Tibial nerve (tissue), 4 donors: ENCODE measurements at regions not wholly inside any gene's neighbourhood (a gene's known extent, or its start where the extent isn't known, plus 50 kb on each side); places are given as distances from the start of the nearest gene placed in this dataset.

Experiments
- DNase-seq, 2 donors: peaks; one replicate each; pipeline ENCODE4 v3.0.0-alpha.2; 2019; ENCODE audit warnings: low spot score in 2 of 2
- H3K27ac ChIP-seq, 4 donors: fragments of 200-600 bp; sonication (generic) in 3 of 4; one replicate each; pipeline ENCODE4 v1.5.1; 2017 to 2019; ENCODE audit warnings: mild to moderate bottlenecking in 1 of 4
- H3K27me3 ChIP-seq, 2 donors: fragments of 200-600 bp; sonication (generic) in 1 of 2; one replicate each; pipeline versions ENCODE4 v1.5.1 to v1.6.0; 2017 to 2019
- H3K36me3 ChIP-seq, 3 donors: fragments of 200-600 bp; sonication (generic); one replicate each; pipeline ENCODE4 v1.5.1; 2018 to 2019
- H3K4me1 ChIP-seq, 4 donors: fragments of 200-600 bp; sonication (generic) in 3 of 4; one replicate each; pipeline ENCODE4 v1.5.1; 2017 to 2019
- H3K4me3 ChIP-seq, 4 donors: fragments of 200-600 bp; sonication (generic) in 3 of 4; one replicate each; pipeline ENCODE4 v1.5.1; 2017 to 2019; ENCODE audit warnings: mild to moderate bottlenecking in 1 of 4, moderate library complexity in 1 of 4
- H3K9me3 ChIP-seq, 4 donors: fragments of 200-600 bp; sonication (generic) in 3 of 4; one replicate each; pipeline ENCODE4 v1.5.1; 2017 to 2019
- CTCF ChIP-seq, 5 experiments: fragments of 200-600 bp in 3 of 5; fragments of 450-650 bp in 2 of 5; sonication (generic) in 3 of 5; IDR thresholded peaks; one replicate each; pipeline ENCODE4 v1.5.1; 2016 to 2019; ENCODE audit warnings: antibody characterized with exemption in 5 of 5, mild to moderate bottlenecking in 3 of 5, moderate library complexity in 2 of 5
- EP300 ChIP-seq, 2 donors: sonication (generic); formaldehyde crosslinking; IDR thresholded peaks; one replicate each; pipeline ENCODE4 v1.6.1; 2017; ENCODE audit warnings: antibody characterized with exemption in 2 of 2, mild to moderate bottlenecking in 1 of 2
- POLR2A ChIP-seq, 2 donors: fragments of 450-650 bp; IDR thresholded peaks; one replicate each; pipeline ENCODE4 v1.6.1; 2017; ENCODE audit warnings: antibody characterized with exemption in 2 of 2, mild to moderate bottlenecking in 2 of 2, moderate library complexity in 2 of 2
- WGBS, 2 donors: methylation state at CpG; one replicate each; pipeline ENCODE4 v1.1.5; 2018; 5-methylcytosine and 5-hydroxymethylcytosine counted together

GRCh38 chr2:8494151-8494550, 187.7 kb upstream of the ID2 start:
- 82 to 90% methylated on average over 8 to 9 of the region's 9 CpGs for WGBS, 2 donors
- DNase-seq = no peak
- Histone ChIP-seq H3K4me3 (no peak overlapping the region), H3K36me3 (no peaks in the 10 kb centered on the region), H3K27me3 (no peaks in the 10 kb centered on the region), H3K4me1 (peaks cover 0 to 21% (median 0%) of the 10 kb centered on the region in 4 donors), H3K27ac (no peak overlapping the region), H3K9me3 (no peaks in the 10 kb centered on the region)
- TF ChIP-seq CTCF (IDR thresholded peaks at IDR 0.05) (no peak), EP300 (IDR thresholded peaks at IDR 0.05) (no peak), POLR2A (IDR thresholded peaks at IDR 0.05) (no peak)

- no peaks in the 10 kb centered on the region for H3K36me3 ChIP-seq
- peaks cover 0 to 21% (median 0%) of the 10 kb centered on the region in 4 donors for H3K4me1 ChIP-seq
- H3K27me3 ChIP-seq = no peaks in the 10 kb centered on the region
- no peak for DNase-seq
- no peak overlapping the region for H3K27ac ChIP-seq
- WGBS, 2 donors = 75 to 81% methylated on average over 3 of the region's 3 CpGs
- peak in 1 of 2 donors; percentile 31 for TF ChIP-seq EP300 (IDR thresholded peaks at IDR 0.05)
- no peak for TF ChIP-seq CTCF (IDR thresholded peaks at IDR 0.05)
- no peaks in the 10 kb centered on the region for H3K9me3 ChIP-seq
- no peak overlapping the region for H3K4me3 ChIP-seq
These were observed 187.3 kb upstream of the ID2 start for GRCh38 chr2:8494589-8494988.

GRCh38 chr2:8495189-8495989, 186.5 kb upstream of the ID2 start:
- no peak overlapping the region for H3K27ac ChIP-seq

GRCh38 chr2:8496079-8496478, 185.8 kb upstream of the ID2 start:
- peaks cover 0 to 16% (median 0%) of the 10 kb centered on the region in 4 donors for H3K4me1 ChIP-seq
- WGBS, 2 donors = 72 to 75% methylated on average over 4 of the region's 4 CpGs

More at GRCh38 chr2:8495189-8495989, 186.5 kb upstream of the ID2 start:
- WGBS, 2 donors = 86 to 88% methylated on average over 11 to 12 of the region's 12 CpGs
- H3K27me3 ChIP-seq = no peaks in the 10 kb centered on the region
- no peaks in the 10 kb centered on the region for H3K9me3 ChIP-seq
- no peak for DNase-seq
- H3K4me1 ChIP-seq = peaks cover 0 to 21% (median 0%) of the 10 kb centered on the region in 4 donors
- no peak overlapping the region for H3K4me3 ChIP-seq
- TF ChIP-seq POLR2A (IDR thresholded peaks at IDR 0.05) = no peak
- TF ChIP-seq CTCF (IDR thresholded peaks at IDR 0.05) = no peak
- no peak for TF ChIP-seq EP300 (IDR thresholded peaks at IDR 0.05)
- H3K36me3 ChIP-seq = no peaks in the 10 kb centered on the region

More at GRCh38 chr2:8496079-8496478, 185.8 kb upstream of the ID2 start:
- Histone ChIP-seq H3K4me3 (no peak overlapping the region), H3K27me3 (no peaks in the 10 kb centered on the region), H3K9me3 (no peaks in the 10 kb centered on the region), H3K27ac (no peak overlapping the region), H3K36me3 (no peaks in the 10 kb centered on the region)
- DNase-seq = no peak
- no peak for TF ChIP-seq EP300 (IDR thresholded peaks at IDR 0.05)
- TF ChIP-seq CTCF (IDR thresholded peaks at IDR 0.05) = no peak
- TF ChIP-seq POLR2A (IDR thresholded peaks at IDR 0.05) = no peak
